Stromal cell of bone marrow (primary cell): ENCODE measurements at regions not wholly inside any gene's neighbourhood (a gene's known extent, or its start where the extent isn't known, plus 50 kb on each side); places are given as distances from the start of the nearest gene placed in this dataset.
"Not testable (repeated sequence)": the region's sequence is repeated elsewhere in the genome, so short reads cannot be mapped to it uniquely, and the experiment has no call there.

Experiments
- DNase-seq: peaks from one replicate; pipeline ENCODE4 v3.0.0-alpha.2; 2012; ENCODE audit warnings: low read depth

DNA sequence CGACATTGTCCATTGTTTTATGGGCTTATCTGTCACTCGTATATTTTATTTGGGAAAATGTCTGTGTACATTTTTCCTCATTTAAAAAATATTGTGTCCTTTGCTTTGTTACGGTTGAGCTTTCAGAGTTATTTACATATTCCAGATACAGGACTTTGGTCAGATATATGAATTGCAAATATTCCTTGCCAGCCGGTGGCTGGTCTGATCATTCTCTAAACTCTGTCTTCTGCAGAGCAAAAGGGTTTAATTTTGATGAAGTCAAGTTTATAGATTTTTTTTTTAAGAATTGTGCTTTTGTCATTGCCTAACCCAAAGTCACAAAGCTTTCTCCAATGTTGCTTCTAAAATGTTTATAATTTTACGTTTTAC lies 78.3 kb upstream of the SFSWAP start:
- not testable (repeated sequence) for DNase-seq

- not testable (repeated sequence) for DNase-seq
These were observed 77.3 kb upstream of the SFSWAP start for GRCh38 chr12:131633610-131634009.

DNA sequence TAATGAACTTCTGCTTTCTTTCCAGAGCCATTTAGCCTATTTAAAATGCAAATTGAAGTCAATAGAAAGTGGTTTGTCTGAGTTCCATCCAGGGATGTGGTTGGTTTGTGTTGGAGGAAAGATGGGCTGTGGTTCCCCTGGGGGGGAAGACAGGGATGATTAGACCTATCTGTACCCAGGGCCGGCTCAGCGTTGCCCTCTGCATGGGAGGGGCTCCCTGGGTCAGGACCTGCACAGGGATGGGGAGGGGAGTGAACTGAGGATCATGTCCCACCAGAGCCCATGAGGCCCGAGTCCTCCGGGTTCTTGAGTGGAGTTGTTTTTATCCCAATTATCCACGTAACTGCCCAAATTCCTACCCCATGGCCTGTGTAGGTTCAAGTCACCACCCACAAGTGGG lies 76.9 kb upstream of the SFSWAP start:
- no peak for DNase-seq

- DNase-seq = not testable (repeated sequence)
These were observed 75.9 kb upstream of the SFSWAP start for GRCh38 chr12:131635012-131635411.

DNA sequence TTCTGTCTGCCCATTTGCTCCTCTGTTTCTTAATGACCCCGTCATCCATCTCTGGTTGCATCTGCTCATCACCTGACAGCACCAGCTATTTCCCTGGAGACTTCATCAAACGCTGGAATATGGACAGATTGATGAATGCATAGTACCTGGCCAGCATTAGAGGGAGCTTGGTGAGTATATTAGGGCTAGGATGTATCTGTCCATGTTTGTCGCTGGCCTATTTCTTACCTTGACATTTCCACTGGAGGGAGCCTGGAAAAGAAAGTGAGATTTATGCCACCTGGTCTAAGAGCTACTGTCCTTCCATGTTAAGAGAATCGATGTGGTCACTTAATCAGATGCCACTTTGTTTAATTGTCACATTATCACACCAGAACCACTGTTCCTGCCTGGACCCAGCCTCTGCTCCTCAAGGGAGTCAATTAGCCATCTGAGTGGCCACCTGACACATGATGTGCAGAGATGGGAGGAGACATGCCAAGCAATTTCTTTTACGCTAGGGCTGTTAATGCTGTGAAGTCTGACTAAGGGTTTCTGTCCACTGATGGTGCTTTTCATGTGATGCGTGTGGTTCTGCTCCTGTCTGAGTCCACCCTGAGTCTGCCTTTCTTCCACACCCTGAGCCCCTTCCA lies 75.3 kb upstream of the SFSWAP start:
- no peak for DNase-seq

DNA sequence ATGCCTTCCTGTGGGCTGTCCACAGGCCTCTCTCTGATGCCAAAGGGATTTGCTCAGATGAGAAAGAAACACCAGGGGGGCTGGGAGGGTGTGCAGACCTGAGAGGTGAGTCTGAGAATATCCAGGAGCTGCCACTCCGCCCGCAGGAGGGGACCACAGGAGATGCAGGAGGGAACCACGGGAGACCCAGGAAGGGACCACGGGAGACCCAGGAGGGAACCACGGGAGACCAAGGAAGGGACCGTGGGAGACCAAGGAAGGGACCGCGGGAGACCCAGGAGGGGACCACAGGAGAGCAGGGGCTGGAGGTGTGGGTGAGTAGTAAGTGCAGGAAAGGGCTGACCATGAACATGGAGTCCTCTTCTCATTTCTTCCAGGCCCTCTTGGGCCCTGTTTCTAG lies 74.6 kb upstream of the SFSWAP start:
- DNase-seq = no peak

DNA sequence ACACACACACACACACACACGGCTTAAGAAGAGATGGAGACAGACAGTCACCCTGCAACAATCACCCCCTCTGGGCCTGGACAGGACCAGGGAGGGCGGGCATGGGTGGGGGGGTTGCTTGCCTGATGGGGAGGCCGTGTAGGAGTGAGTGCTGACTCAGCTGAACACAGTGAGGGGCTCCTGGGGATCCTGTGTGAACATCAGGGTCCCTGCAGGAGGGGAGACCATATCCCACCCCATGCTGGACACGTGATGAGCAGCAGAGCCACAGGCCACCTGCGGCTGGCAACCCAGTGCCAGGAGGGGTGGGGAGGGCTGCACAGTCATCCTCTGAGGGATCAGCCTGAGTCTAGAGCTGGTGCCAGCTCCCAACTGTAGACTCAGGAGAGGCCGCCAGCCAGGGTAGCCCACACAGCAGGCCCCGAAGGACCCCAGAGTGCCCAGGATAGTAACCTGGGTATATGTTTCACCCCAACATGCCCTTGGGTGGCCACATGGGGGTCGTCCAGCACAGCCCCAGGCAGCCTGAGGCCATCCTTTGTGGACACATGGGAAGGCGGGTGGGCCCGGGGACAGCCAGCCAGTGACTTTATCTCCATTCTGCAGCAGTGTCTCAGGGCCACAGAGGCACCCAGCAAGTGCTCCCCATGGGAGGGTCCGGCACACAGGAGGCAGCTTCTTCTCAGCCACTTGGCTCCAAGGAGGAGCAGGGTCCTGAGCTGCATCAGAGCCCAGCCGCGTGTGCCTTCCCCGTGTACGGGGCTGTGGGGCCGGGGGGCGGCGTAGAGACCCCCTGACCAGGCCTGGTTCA lies 73.7 kb upstream of the SFSWAP start:
- no peak for DNase-seq

- DNase-seq = no peak
These were observed 72.9 kb upstream of the SFSWAP start for GRCh38 chr12:131637986-131638385.

DNA sequence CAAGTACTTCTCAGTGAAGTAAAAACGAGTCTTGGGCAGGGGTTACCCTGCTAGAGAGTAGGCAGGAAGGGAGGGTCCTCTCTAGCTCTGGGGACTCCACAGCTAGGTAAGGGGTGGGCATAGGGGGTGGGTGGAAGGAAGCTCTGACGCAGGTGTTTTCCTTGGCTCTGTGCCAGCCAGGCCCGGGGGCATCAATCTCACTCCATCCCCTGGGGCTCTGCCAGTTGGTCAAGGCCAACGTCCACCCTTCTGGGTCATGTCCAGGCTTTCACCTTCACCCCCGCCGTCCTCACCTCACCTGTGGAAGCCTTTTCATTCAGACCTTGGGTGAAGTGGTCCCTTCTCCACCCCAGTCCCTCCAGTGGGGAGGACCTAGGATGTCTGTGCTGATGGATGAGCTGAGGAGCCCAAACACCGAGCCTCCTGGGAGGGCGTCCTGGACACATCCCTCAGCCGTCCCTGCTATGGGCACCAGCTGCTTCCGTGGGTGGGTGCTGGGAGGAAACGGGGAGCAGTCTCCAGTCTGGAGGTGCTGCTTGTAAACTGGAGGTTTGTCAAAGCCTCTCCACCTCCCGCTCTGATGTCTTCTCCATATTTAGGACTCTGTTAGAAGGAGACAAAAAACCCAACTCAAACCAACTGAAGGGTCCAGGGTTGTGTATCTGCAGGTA lies 71.5 kb upstream of the SFSWAP start:
- DNase-seq = no peak

- DNase-seq = no peak
These were observed 70.4 kb upstream of the SFSWAP start for GRCh38 chr12:131640525-131640924.

DNA sequence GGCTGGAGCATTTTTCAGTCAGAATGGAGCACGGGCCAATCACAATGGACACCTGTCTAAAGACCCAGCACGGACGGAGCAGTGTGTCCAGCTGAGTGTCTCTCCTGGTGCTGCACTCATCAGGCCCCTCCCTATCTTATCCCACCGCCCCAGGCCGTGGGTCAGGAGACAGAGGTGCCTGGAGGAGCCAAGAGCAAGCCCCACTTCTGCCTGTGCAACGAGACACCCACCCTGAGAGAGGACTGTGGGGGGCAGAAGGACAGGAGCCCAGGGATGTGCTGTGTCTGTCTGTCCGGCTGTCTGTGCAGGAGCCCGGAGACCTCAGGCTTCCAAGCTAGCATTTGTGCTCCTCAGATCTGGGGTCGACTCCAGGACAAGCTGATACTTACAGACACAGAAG lies 69.6 kb upstream of the SFSWAP start:
- DNase-seq = no peak

- no peak for DNase-seq
These were observed 68.8 kb upstream of the SFSWAP start for GRCh38 chr12:131642101-131642540.

- no peak for DNase-seq
These were observed 68.1 kb upstream of the SFSWAP start for GRCh38 chr12:131642771-131643170.

- DNase-seq = no peak
These were observed 67.0 kb upstream of the SFSWAP start for GRCh38 chr12:131643631-131644452.

DNA sequence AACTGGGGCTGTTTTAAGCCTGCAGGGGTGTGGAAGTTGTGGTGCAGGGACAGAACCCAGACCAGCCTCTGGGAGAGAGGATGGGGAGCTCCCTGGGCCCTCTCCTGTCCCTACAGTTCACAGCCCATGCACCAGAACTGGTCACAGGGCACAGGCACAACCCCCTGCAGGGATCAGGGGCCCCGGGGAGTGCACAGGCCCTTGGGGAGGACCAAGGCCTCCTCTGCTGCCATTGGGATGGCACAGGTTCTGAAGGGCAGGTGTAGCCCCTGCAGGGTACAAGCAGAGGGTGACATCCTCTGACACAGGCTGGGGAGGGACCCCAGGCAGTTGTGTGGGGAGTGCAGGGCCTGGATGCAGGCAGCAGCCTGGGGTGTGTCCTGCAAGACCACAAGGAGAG lies 66.4 kb upstream of the SFSWAP start:
- DNase-seq = no peak

GRCh38 chr12:131644917-131645316 lies 66.0 kb upstream of the SFSWAP start:
- DNase-seq = not testable (repeated sequence)

GRCh38 chr12:131645557-131645956 lies 65.3 kb upstream of the SFSWAP start:
- DNase-seq = not testable (repeated sequence)

- DNase-seq = not testable (repeated sequence)
These were observed 64.4 kb upstream of the SFSWAP start for GRCh38 chr12:131646444-131646843.

DNA sequence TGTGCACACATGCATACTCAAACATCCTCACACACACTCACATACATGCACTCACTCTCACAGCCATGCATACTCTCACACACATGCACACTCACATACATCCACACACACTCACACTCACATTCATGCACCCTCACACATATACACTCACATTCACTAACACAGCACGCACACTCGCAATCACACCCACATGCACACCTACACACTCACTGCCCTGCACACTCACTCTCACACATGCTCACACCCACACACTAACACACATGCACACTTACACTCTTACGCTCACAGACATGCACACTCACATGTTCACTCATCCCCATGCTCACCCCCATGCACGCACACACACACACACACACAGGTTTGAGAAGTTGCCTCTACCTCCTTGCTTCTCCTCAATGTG lies 63.2 kb upstream of the SFSWAP start:
- DNase-seq = no peak

GRCh38 chr12:131655469-131656174 lies 55.3 kb upstream of the SFSWAP start:
- not testable (repeated sequence) for DNase-seq

GRCh38 chr12:131656796-131657195 lies 54.1 kb upstream of the SFSWAP start:
- DNase-seq = not testable (repeated sequence)

DNA sequence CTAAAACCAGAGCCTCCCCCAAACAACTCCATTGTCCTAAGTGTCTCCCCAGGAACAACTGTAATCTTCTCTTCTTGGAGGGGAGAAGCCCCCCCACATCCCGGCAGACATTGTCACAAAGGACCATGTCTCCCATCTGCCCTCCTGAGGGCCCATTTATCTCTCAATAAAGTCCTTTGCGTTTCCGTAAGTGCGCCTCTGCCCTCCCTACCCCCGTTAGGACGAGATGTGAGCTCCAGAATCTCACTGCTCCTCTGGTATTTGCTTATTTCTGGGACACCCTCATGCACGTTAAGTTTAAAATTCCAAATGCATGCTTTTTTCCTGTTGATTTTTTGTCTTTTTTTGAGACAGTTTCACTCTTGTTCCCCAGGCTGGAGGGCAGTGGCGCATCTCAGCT lies 52.3 kb upstream of the SFSWAP start:
- DNase-seq = not testable (repeated sequence)
